Gastroesophageal sphincter (tissue), 4 donors: ENCODE measurements at regions not wholly inside any gene's neighbourhood (a gene's known extent, or its start where the extent isn't known, plus 50 kb on each side); places are given as distances from the start of the nearest gene placed in this dataset.

Source experiments
- ATAC-seq: fragments of 150-250 bp; one replicate; pipeline ENCODE4 v1.9.1; 2016; ENCODE audit warnings: mild to moderate bottlenecking, moderate library complexity
- H3K27ac ChIP-seq, 4 donors: fragments of 200-600 bp; sonication (generic) in 3 of 4; 1 replicate in 3 of 4; 2 replicates in 1 of 4; pipeline ENCODE4 v1.5.1; 2016 to 2019
- H3K27me3 ChIP-seq: fragments of 200-600 bp; sonication (generic); one replicate; pipeline ENCODE4 v1.5.1; 2019
- H3K36me3 ChIP-seq, 2 donors: fragments of 200-600 bp; sonication (generic); one replicate each; pipeline ENCODE4 v1.5.1; 2019; ENCODE audit warnings: control low read depth in 1 of 2
- H3K4me1 ChIP-seq, 3 donors: fragments of 200-600 bp; sonication (generic); 1 replicate in 2 of 3; 2 replicates in 1 of 3; pipeline ENCODE4 v1.5.1; 2016 to 2019; ENCODE audit warnings: control low read depth in 2 of 3
- H3K4me3 ChIP-seq, 2 donors: fragments of 200-600 bp; sonication (generic); one replicate each; pipeline ENCODE4 v1.5.1; 2019; ENCODE audit warnings: mild to moderate bottlenecking in 1 of 2, moderate library complexity in 1 of 2
- H3K9me3 ChIP-seq, 3 donors: fragments of 200-600 bp; sonication (generic); one replicate each; pipeline ENCODE4 v1.5.1; 2017 to 2019; ENCODE audit warnings: control low read depth in 2 of 3
- EP300 ChIP-seq: sonication (generic); formaldehyde crosslinking; IDR thresholded peaks from one replicate; pipeline ENCODE4 v1.6.1; 2017; ENCODE audit warnings: antibody characterized with exemption, mild to moderate bottlenecking
- POLR2A ChIP-seq, 2 donors: fragments of 450-650 bp; IDR thresholded peaks; one replicate each; pipeline ENCODE4 v1.6.1; 2017; ENCODE audit warnings: antibody characterized with exemption in 2 of 2, mild to moderate bottlenecking in 2 of 2, moderate library complexity in 1 of 2
- POLR2AphosphoS5 ChIP-seq: sonication (generic); formaldehyde crosslinking; IDR thresholded peaks from one replicate; pipeline ENCODE4 v1.6.1; 2017; ENCODE audit warnings: antibody characterized with exemption
- WGBS, 2 donors: methylation state at CpG; one replicate each; pipeline ENCODE4 v1.1.5; 2018; ENCODE audit warnings: low coverage in 1 of 2; 5-methylcytosine and 5-hydroxymethylcytosine counted together
- TF ChIP-seq, protein P1 (sequence below), 4 experiments: fragments of 200-600 bp in 2 of 4; fragments of 450-650 bp in 2 of 4; sonication (generic) in 1 of 4; IDR thresholded peaks; one replicate each; pipeline ENCODE4 v1.5.1; 2017 to 2019; ENCODE audit warnings: antibody characterized with exemption in 4 of 4, mild to moderate bottlenecking in 2 of 4, moderate library complexity in 2 of 4

DNA sequence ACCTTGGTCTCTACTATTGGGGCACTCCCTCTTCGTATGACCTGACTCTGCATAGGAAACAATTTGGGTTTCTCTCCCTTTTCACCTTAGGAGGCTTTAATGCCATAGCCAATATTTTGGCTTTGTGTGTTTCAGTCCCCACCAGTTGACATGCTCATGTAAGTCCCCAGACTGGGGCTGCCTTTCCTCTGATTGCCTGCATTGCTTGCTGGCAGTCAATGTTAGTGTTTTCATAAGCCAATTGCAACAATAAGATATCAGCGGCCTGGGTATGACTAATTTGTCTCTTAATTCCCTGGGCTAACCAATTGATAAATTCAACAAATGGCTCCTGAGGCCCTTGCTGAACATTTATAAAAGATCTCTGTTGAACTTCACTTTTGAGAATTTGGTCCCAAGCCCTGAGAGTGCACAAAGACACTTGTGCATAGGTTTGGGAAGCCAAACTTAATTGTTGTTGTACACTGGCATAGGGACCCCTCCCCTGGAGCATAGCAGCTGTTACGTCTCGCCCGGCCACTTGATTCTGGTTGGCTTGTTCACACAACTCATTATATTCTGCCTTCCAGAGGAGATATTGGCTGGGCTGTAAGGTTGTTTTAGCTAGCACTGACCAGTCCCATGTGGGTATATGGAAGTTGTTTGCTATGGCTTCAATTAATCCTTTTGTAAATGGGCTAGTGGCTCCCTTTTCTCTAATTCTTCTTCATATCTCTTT lies 206.2 kb downstream of the PABPC4L start:
- Histone ChIP-seq H3K4me1 (no peaks in the 10 kb centered on the region), H3K36me3 (no peaks in the 10 kb centered on the region), H3K27ac (no peak overlapping the region), H3K9me3 (peaks cover 0 to 6% (median 0%) of the 10 kb centered on the region in 3 donors), H3K4me3 (no peak overlapping the region), H3K27me3 (no peaks in the 10 kb centered on the region)
- no peak for ATAC-seq
- TF ChIP-seq, protein P1, sequence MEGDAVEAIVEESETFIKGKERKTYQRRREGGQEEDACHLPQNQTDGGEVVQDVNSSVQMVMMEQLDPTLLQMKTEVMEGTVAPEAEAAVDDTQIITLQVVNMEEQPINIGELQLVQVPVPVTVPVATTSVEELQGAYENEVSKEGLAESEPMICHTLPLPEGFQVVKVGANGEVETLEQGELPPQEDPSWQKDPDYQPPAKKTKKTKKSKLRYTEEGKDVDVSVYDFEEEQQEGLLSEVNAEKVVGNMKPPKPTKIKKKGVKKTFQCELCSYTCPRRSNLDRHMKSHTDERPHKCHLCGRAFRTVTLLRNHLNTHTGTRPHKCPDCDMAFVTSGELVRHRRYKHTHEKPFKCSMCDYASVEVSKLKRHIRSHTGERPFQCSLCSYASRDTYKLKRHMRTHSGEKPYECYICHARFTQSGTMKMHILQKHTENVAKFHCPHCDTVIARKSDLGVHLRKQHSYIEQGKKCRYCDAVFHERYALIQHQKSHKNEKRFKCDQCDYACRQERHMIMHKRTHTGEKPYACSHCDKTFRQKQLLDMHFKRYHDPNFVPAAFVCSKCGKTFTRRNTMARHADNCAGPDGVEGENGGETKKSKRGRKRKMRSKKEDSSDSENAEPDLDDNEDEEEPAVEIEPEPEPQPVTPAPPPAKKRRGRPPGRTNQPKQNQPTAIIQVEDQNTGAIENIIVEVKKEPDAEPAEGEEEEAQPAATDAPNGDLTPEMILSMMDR (IDR thresholded peaks at IDR 0.05) = no peak
- no peak for TF ChIP-seq POLR2AphosphoS5
- TF ChIP-seq POLR2A (IDR thresholded peaks at IDR 0.05) = no peak
- TF ChIP-seq EP300 = no peak
- 60 to 84% methylated on average over 1 to 5 of the region's 5 CpGs for WGBS, 2 donors

DNA sequence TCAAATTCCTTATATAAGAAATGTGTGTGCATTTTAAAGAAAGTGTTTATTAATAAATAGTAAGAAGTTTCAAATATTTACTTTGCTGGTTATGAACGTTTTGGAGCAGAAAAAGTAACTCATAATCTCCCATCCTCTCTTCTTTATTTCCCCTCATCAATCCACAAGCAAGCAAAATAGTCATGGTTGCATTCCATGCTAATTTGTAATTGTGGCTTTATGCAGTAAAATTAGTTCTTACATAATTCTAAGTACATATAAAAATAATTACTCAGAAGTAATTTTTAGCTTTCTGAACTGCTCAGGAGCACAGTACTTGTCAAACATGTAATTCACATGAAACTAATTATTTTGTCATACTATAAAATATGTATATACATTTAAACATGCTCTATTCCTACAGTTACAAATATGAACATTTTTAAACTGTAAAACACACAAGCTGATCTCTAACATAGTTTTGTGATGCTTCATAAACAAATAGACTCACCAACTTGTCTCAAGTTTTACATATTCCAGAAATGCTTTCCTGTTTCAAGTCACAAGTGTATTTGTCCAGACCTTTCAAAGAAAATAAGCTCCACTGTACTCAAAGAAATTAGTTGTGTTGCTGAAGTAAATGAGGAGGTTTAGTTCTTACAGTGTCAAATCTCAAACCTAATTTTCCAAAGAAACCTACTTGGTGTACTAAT lies 218.9 kb downstream of the PABPC4L start:
- Histone ChIP-seq H3K27me3 (no peaks in the 10 kb centered on the region), H3K9me3 (no peaks in the 10 kb centered on the region), H3K4me3 (no peak overlapping the region), H3K36me3 (no peaks in the 10 kb centered on the region), H3K27ac (no peak overlapping the region), H3K4me1 (no peaks in the 10 kb centered on the region)
- no peak for ATAC-seq
- TF ChIP-seq, protein P1 (IDR thresholded peaks at IDR 0.05) = no peak
- TF ChIP-seq EP300 (no peak), POLR2AphosphoS5 (no peak), POLR2A (IDR thresholded peaks at IDR 0.05) (no peak)
- 11% methylated on average over 1 of the region's 1 CpG for WGBS, 2 donors

DNA sequence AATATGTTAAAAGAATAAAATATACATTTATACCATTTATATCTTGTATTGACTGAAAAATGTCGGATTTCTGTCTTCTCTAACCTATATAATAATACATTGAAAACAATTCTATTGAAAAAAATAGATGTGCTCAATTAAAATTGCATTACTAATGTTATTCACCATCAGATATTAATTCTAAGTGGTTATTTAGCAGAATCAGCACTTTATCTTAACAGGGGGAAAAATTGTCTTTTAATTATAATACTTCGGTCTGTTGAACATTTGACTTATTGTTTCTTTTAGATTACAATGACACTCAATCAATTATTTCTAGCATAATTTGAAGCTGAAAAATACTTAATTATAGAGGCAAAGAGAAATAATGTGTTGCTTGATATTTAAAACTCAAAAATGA lies 220.3 kb downstream of the PABPC4L start:
- TF ChIP-seq, protein P1 (IDR thresholded peaks at IDR 0.05) = no peak
- TF ChIP-seq POLR2A (IDR thresholded peaks at IDR 0.05) = no peak
- TF ChIP-seq POLR2AphosphoS5 = no peak
- TF ChIP-seq EP300 = no peak
- Histone ChIP-seq H3K9me3 (no peaks in the 10 kb centered on the region), H3K4me1 (no peaks in the 10 kb centered on the region), H3K36me3 (no peaks in the 10 kb centered on the region), H3K4me3 (no peak overlapping the region), H3K27ac (no peak overlapping the region), H3K27me3 (no peaks in the 10 kb centered on the region)
- 80 to 81% methylated on average over 1 to 2 of the region's 2 CpGs for WGBS, 2 donors
- ATAC-seq = no peak

DNA sequence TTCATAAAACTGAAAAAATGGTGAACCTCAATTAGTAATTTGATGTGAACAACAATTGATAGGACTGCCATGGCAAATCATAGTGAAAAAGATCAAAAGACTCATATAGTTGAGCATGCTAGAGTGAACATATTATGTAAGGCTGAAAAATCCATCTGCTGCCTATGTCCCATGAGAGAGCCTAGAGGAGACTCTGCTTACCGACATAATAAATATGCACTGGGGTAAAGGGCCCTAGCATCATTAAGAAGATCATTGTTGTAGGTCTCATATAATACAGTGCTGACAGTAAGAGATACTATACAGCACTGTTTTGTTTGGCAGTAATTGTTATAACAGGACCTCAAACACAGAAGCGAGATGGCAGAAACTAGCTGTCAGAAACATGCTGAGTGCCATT lies 229.0 kb downstream of the PABPC4L start:
- 72 to 88% methylated on average over 2 of the region's 2 CpGs for WGBS, 2 donors
- Histone ChIP-seq H3K9me3 (no peaks in the 10 kb centered on the region), H3K4me1 (no peaks in the 10 kb centered on the region), H3K4me3 (no peak overlapping the region), H3K27me3 (no peaks in the 10 kb centered on the region), H3K36me3 (no peaks in the 10 kb centered on the region), H3K27ac (no peak overlapping the region)
- no peak for ATAC-seq
- TF ChIP-seq, protein P1 (IDR thresholded peaks at IDR 0.05) = no peak
- TF ChIP-seq POLR2A (IDR thresholded peaks at IDR 0.05) (no peak), EP300 (no peak), POLR2AphosphoS5 (no peak)
